K562 (cell line): ENCODE measurements at regions not wholly inside any gene's neighbourhood (a gene's known extent, or its start where the extent isn't known, plus 50 kb on each side); places are given as distances from the start of the nearest gene placed in this dataset.
A peak's percentile ranks its signal among the peaks of the same experiment; 100 is the strongest.

Source experiments
- ATAC-seq: fragments of 200-7000 bp; cut with Tn5 transposase; 3 replicates; pipeline ENCODE4 v1.9.1; 2020; ENCODE audit warnings: moderate library complexity
- BruUV-seq: library from RNA; stranded (reverse); fragments of 400-500 nt; replicated peaks from 2 replicates; lab custom pipeline; 2021; lab: Mats Ljungman, UMichigan
- CTCF ChIA-PET: fragments of 300-600 bp; formaldehyde crosslinking; extraction: SDS; loops from one replicate; lab custom pipeline; 2021; ENCODE audit warnings: low intra/inter-chr PET ratio; lab: Yijun Ruan, JAX
- POLR2A ChIA-PET: fragments of 300-600, 350-650 bp; sonication (Branson Sonifier 250); formaldehyde crosslinking; extraction: SDS; loops from one replicate; lab custom pipeline; 2021; ENCODE audit warnings: antibody characterized with exemption, inconsistent platforms; lab: Yijun Ruan, JAX
- DNase-seq, 4 experiments: peaks; one replicate each; pipeline versions ENCODE4 v3.0.0 to v3.0.0-alpha.2; 2011 to 2018; ENCODE audit warnings: low spot score in 3 of 4, mixed read lengths in 3 of 4; ENCODE audit errors: extremely low read depth in 1 of 4
- FAIRE-seq: peaks from 2 replicates; lab custom pipeline; 2011; peaks lifted over from hg19 to GRCh38; lab: Jason Lieb, UNC
- H2AFZ ChIP-seq: 2 replicates; pipeline ENCODE4 v1.6.0; 2011; ENCODE audit warnings: low read depth, low read length, control low read depth, inconsistent platforms
- H3K27ac ChIP-seq: fragments of 200-600 bp; 3 replicates; pipeline ENCODE4 v1.8.0; 2011; ENCODE audit warnings: low read depth, mild to moderate bottlenecking, control low read depth, inconsistent platforms, low read length, moderate library complexity, mixed read lengths; ENCODE audit errors: extremely low read depth
- H3K27me3 ChIP-seq, 2 experiments: fragments of 300-600 bp in 1 of 2; 2 replicates in 1 of 2; 3 replicates in 1 of 2; pipeline versions ENCODE4 v1.6.0 to v1.8.0; 2011; ENCODE audit warnings: inconsistent platforms in 2 of 2, low read length in 2 of 2, mild to moderate bottlenecking in 1 of 2, mixed read lengths in 1 of 2, moderate library complexity in 1 of 2; ENCODE audit not compliant: control insufficient read depth in 2 of 2, insufficient read depth in 2 of 2
- H3K36me3 ChIP-seq: fragments of 300-600 bp; 3 replicates; pipeline ENCODE4 v1.8.0; 2011; ENCODE audit warnings: mild to moderate bottlenecking, low read length, inconsistent platforms; ENCODE audit not compliant: control insufficient read depth, insufficient read depth
- H3K4me1 ChIP-seq, 2 experiments: fragments of 200-600 bp in 1 of 2; replicated peaks in 1 of 2; 2 replicates in 1 of 2; 3 replicates in 1 of 2; pipeline versions ENCODE4 v1.5.1 to v1.8.0; 2011; ENCODE audit warnings: inconsistent platforms in 2 of 2, low read length in 2 of 2, mild to moderate bottlenecking in 1 of 2, mixed read lengths in 1 of 2, moderate library complexity in 1 of 2; ENCODE audit not compliant: control insufficient read depth in 2 of 2, insufficient read depth in 2 of 2
- H3K4me2 ChIP-seq: 2 replicates; pipeline ENCODE4 v1.6.1; 2011; ENCODE audit warnings: low read length, control low read depth, inconsistent platforms, mixed read lengths; ENCODE audit not compliant: insufficient read depth
- H3K4me3 ChIP-seq: fragments of 200-600 bp; sonication (generic), shearing (Covaris generic); 2 replicates; pipeline ENCODE4 v1.5.1; 2016; ENCODE audit warnings: control low read depth, inconsistent platforms
- H3K79me2 ChIP-seq: fragments of 200-600 bp; 3 replicates; pipeline ENCODE4 v1.8.0; 2011; ENCODE audit warnings: low read length, inconsistent platforms; ENCODE audit not compliant: control insufficient read depth, insufficient read depth
- H3K9ac ChIP-seq, 2 experiments: 2 replicates each; pipeline versions ENCODE4 v1.6.0 to v1.6.1; 2011; ENCODE audit warnings: low read depth in 2 of 2, low read length in 2 of 2, control low read depth in 1 of 2, inconsistent platforms in 1 of 2, mild to moderate bottlenecking in 1 of 2, mixed read lengths in 1 of 2; ENCODE audit not compliant: insufficient read depth in 1 of 2
- H3K9me1 ChIP-seq: one replicate; pipeline ENCODE4 v1.6.0; 2011; ENCODE audit warnings: inconsistent platforms, mild to moderate bottlenecking, low read length, moderate library complexity; ENCODE audit not compliant: control insufficient read depth, insufficient read depth
- H3K9me3 ChIP-seq: replicated peaks from 2 replicates; pipeline ENCODE4 v1.5.1; 2011; ENCODE audit warnings: low read depth, low read length, inconsistent platforms; ENCODE audit not compliant: control insufficient read depth, insufficient read depth
- H4K20me1 ChIP-seq: replicated peaks from 2 replicates; pipeline ENCODE4 v1.6.1; 2011; ENCODE audit warnings: low read length, inconsistent platforms, mixed read lengths; ENCODE audit not compliant: control insufficient read depth, insufficient read depth
- CBX1 ChIP-seq: sonication (generic); IDR thresholded peaks from 2 replicates; pipeline ENCODE4 v1.6.1; 2016; ENCODE audit warnings: antibody characterized with exemption, low read depth, mild to moderate bottlenecking
- EGR1 ChIP-seq: fragments of 450-650 bp; conservative IDR thresholded peaks from 2 replicates; pipeline ENCODE4 v1.6.1; 2017; ENCODE audit warnings: mild to moderate bottlenecking
- KHSRP ChIP-seq: fragments of 450-650 bp; IDR thresholded peaks from 2 replicates; pipeline ENCODE4 v1.6.1; 2017
- NONO ChIP-seq, 2 experiments: fragments of 200-400 bp in 1 of 2; fragments of 450-650 bp in 1 of 2; formaldehyde crosslinking in 1 of 2; IDR thresholded peaks; 2 replicates each; pipeline ENCODE4 v1.6.1; 2017; ENCODE audit warnings: low read depth in 2 of 2, mild to moderate bottlenecking in 2 of 2, moderate library complexity in 2 of 2, low read length in 1 of 2
- RBM17 ChIP-seq: fragments of 200-400 bp; formaldehyde crosslinking; IDR thresholded peaks from 2 replicates; pipeline ENCODE4 v1.6.1; 2017; ENCODE audit warnings: low read depth, mild to moderate bottlenecking, low read length, borderline replicate concordance
- RUNX1 ChIP-seq: sonication (generic); IDR thresholded peaks from 2 replicates; pipeline ENCODE4 v1.6.1; 2016; ENCODE audit warnings: antibody characterized with exemption, low read depth
- SMARCC2 ChIP-seq: fragments of 450-650 bp; IDR thresholded peaks from 2 replicates; pipeline ENCODE4 v1.6.1; 2017; ENCODE audit warnings: antibody characterized with exemption, moderate library complexity, mild to moderate bottlenecking, low read depth
- SPI1 ChIP-seq: IDR thresholded peaks from 2 replicates; pipeline ENCODE4 v1.6.1; 2011; ENCODE audit warnings: low read depth, low read length, control low read depth, borderline replicate concordance
- TCF7 ChIP-seq: sonication (generic); IDR thresholded peaks from 2 replicates; pipeline ENCODE4 v1.6.1; 2016; ENCODE audit warnings: antibody characterized with exemption, borderline replicate concordance
- whole genome bisulfite sequencing: fragments of 100-300 bp; shearing (Covaris generic); methylation state at CpG from one replicate; pipeline ENCODE4 v1.1.6; 2016; ENCODE audit warnings: low coverage, mixed read lengths; ENCODE audit not compliant: insufficient coverage; ENCODE audit errors: missing lambda C conversion rate; 5-methylcytosine and 5-hydroxymethylcytosine counted together
- in situ Hi-C: fragments of 300-500 bp; cut with MboI; formaldehyde crosslinking; loops from 4 replicates; pipeline ENCODE4 v1.15.0; 2018; ENCODE audit warnings: inconsistent platforms, mixed read lengths
- intact Hi-C: fragments of 100-400 bp; cut with micrococcal nuclease; formaldehyde crosslinking; loops from 2 replicates; pipeline ENCODE4 v1.14.2; 2022

DNA sequence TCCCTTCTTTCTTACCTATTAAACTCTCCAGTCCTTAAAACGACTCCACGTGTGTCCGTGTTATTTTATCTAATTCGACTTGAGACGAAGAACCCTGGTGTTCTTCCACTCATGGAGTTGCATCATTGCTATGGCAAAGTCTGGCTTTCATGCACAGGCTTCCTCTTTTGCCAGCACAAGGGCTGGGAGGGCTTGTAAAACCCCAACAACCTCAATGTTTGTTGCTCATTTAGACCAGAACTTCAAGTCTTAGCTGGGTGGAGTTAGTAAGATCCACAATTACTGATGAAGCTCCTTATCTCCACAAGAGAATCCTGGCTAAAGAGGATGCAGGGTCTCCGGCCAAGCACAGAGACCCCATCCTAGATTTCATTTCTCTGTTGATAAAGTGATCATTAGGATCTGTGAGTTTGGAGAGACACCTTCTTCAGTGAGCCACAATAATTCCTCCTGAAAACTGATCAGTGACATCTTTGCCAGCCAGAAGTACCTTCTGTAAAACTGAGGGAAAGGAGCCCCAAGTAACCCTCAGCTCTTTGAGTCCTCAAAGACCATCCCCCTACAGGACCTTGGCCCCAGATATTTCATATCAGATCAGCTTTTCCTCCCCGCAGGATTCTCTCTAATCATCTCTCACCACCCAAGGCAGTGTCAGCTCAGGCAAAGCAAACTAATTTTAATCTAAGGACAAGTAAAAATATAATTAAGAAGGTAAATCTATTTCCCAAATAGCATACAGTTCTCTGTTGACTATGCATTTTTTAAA is 514.6 kb downstream of the FUT8 start:
- TF ChIP-seq SPI1, result peak; percentile 32; the same call in 1 of the 2 replicates
- TF ChIP-seq SMARCC2, result no peak
- no peak for DNase-seq
- Histone ChIP-seq H3K4me1 (0 out of 5 replicates have a peak, but pooled peaks cover 0 to 7% of the 10 kb centered on the region in 2 experiments), H4K20me1 (no peaks in the 10 kb centered on the region), H3K4me3 (no peak overlapping the region), H3K27me3 (no peaks in the 10 kb centered on the region), H3K4me2 (no peak overlapping the region), H3K9me1 (peaks cover 2% of the 10 kb centered on the region), H3K36me3 (no peaks in the 10 kb centered on the region), H2AFZ (no peak overlapping the region), H3K9ac (no peak overlapping the region), H3K27ac (no peak overlapping the region), H3K9me3 (no peaks in the 10 kb centered on the region), H3K79me2 (no peaks in the 10 kb centered on the region)
- in situ Hi-C loops (no loop called here), intact Hi-C loops (no loop called here)
- WGBS, result 2% methylated on average over 7 of the region's 7 CpGs
- POLR2A ChIA-PET, result interaction anchor here (0.6 kb wide), 1 partner anchor 658 kb away, joined by 3 read pairs; no protein-coding TSS in a partner anchor
- no peak for FAIRE-seq
- BruUV-seq, result no TSS peak
- CTCF ChIA-PET, result no interaction called here
- ATAC-seq, result no peak

- H3K27me3 ChIP-seq, result no peaks in the 10 kb centered on the region
- no TSS peak for BruUV-seq
- FAIRE-seq (no peak), DNase-seq (peak in 2 of 4 experiments; percentile 1 to 6), ATAC-seq (no peak)
- no peak overlapping the region for H3K4me2 ChIP-seq
- TF ChIP-seq EGR1 (no peak), RBM17 (no peak), TCF7 (no peak), CBX1 (no peak), KHSRP (no peak), RUNX1 (no peak), NONO (IDR thresholded peaks at IDR 0.05; ENCODE audit: low read depth in 2 of 2, low read length in 1 of 2) (no peak)
- no peak overlapping the region for H3K4me3 ChIP-seq
- CTCF ChIA-PET, result no interaction called here
- intact Hi-C loops (no loop called here), in situ Hi-C loops (no loop called here)
- no peak overlapping the region for H2AFZ ChIP-seq
- H4K20me1 ChIP-seq, result no peaks in the 10 kb centered on the region
- POLR2A ChIA-PET, result no interaction called here
- no peaks in the 10 kb centered on the region for H3K79me2 ChIP-seq
- H3K36me3 ChIP-seq, result no peaks in the 10 kb centered on the region
- 2% methylated on average over 9 of the region's 9 CpGs for WGBS
- H3K9me1 ChIP-seq, result peaks cover 2% of the 10 kb centered on the region
- H3K9ac ChIP-seq, result no peak overlapping the region
- H3K9me3 ChIP-seq, result no peaks in the 10 kb centered on the region
- H3K4me1 ChIP-seq, result 0 out of 5 replicates have a peak, but pooled peaks cover 0 to 7% of the 10 kb centered on the region in 2 experiments
- H3K27ac ChIP-seq, result no peak overlapping the region
Measured at GRCh38 chr14:65927931-65928356, 515.4 kb downstream of the FUT8 start.
